ENCODE measurements at regions not wholly inside any gene's neighbourhood (a gene's known extent, or its start where the extent isn't known, plus 50 kb on each side); places are given as distances from the start of the nearest gene placed in this dataset.

GRCh38 chr17:72409405-72410002 lies 288.7 kb downstream of the SOX9 start:
- no peak for DNase-seq (ENCODE audit: low read depth)

- no peak for DNase-seq (ENCODE audit: low read depth)
These were observed 290.3 kb downstream of the SOX9 start for GRCh38 chr17:72411124-72411563.

- no peak for DNase-seq (ENCODE audit: low read depth)
These were observed 291.8 kb downstream of the SOX9 start for GRCh38 chr17:72412650-72413076.

- no peak for DNase-seq (ENCODE audit: low read depth)
These were observed 292.5 kb downstream of the SOX9 start for GRCh38 chr17:72413077-72414031.

GRCh38 chr17:72414032-72414396 lies 293.2 kb downstream of the SOX9 start:
- DNase-seq (ENCODE audit: low read depth), result no peak

- DNase-seq (ENCODE audit: low read depth), result no peak
These were observed 294.4 kb downstream of the SOX9 start for GRCh38 chr17:72414967-72415853.

- DNase-seq (ENCODE audit: low read depth), result no peak
These were observed 295.3 kb downstream of the SOX9 start for GRCh38 chr17:72416054-72416675.

GRCh38 chr17:72416905-72417304 lies 296.1 kb downstream of the SOX9 start:
- DNase-seq (ENCODE audit: low read depth), result no peak

- no peak for DNase-seq (ENCODE audit: low read depth)
These were observed 296.8 kb downstream of the SOX9 start for GRCh38 chr17:72417627-72418026.

- no peak for DNase-seq (ENCODE audit: low read depth)
These were observed 299.3 kb downstream of the SOX9 start for GRCh38 chr17:72419866-72420774.

- DNase-seq (ENCODE audit: low read depth), result no peak
These were observed 299.9 kb downstream of the SOX9 start for GRCh38 chr17:72420775-72421127.

- peak; percentile 98 for DNase-seq (ENCODE audit: low read depth)
These were observed 300.6 kb downstream of the SOX9 start for GRCh38 chr17:72421128-72422092.

- no peak for DNase-seq (ENCODE audit: low read depth)
These were observed 301.3 kb downstream of the SOX9 start for GRCh38 chr17:72422204-72422504.

- peak; percentile 100 for DNase-seq (ENCODE audit: low read depth)
These were observed 301.9 kb downstream of the SOX9 start for GRCh38 chr17:72422505-72423285.

GRCh38 chr17:72423286-72423589 lies 302.4 kb downstream of the SOX9 start:
- no peak for DNase-seq (ENCODE audit: low read depth)

- DNase-seq (ENCODE audit: low read depth), result no peak
These were observed 302.9 kb downstream of the SOX9 start for GRCh38 chr17:72423718-72424117.

- no peak for DNase-seq (ENCODE audit: low read depth)
These were observed 303.8 kb downstream of the SOX9 start for GRCh38 chr17:72424505-72425117.

- DNase-seq (ENCODE audit: low read depth), result no peak
These were observed 304.4 kb downstream of the SOX9 start for GRCh38 chr17:72425133-72425793.

All from EH (cell line).